GM20431 (cell line): ENCODE measurements at regions not wholly inside any gene's neighbourhood (a gene's known extent, or its start where the extent isn't known, plus 50 kb on each side); places are given as distances from the start of the nearest gene placed in this dataset.

Experiments used
- in situ Hi-C: fragments of 300-500 bp; cut with MseI, MboI; formaldehyde crosslinking; loops from one replicate; pipeline ENCODE4 v1.15.0; 2020; ENCODE audit warnings: low sequenced_read_pairs; ENCODE audit not compliant: unreplicated experiment

GRCh38 chr4:23224684-23225420 lies 532.1 kb downstream of the GBA3 start:
- in situ Hi-C loops, result no loop called here

- in situ Hi-C loops, result no loop called here
These were observed 528.2 kb downstream of the GBA3 start for GRCh38 chr4:23220911-23221310.

GRCh38 chr4:23219779-23220408 lies 527.2 kb downstream of the GBA3 start:
- in situ Hi-C loops, result no loop called here

- in situ Hi-C loops, result no loop called here
These were observed 520.5 kb downstream of the GBA3 start for GRCh38 chr4:23213198-23213597.

- in situ Hi-C loops, result no loop called here
These were observed 519.8 kb downstream of the GBA3 start for GRCh38 chr4:23212558-23212957.

GRCh38 chr4:23207059-23207458 lies 514.3 kb downstream of the GBA3 start:
- in situ Hi-C loops, result no loop called here

GRCh38 chr4:23202712-23203247 lies 510.0 kb downstream of the GBA3 start:
- in situ Hi-C loops, result no loop called here

GRCh38 chr4:23194751-23195150 lies 502.0 kb downstream of the GBA3 start:
- in situ Hi-C loops, result no loop called here

GRCh38 chr4:23174179-23174578 lies 481.4 kb downstream of the GBA3 start:
- in situ Hi-C loops, result no loop called here

- in situ Hi-C loops, result no loop called here
These were observed 479.2 kb downstream of the GBA3 start for GRCh38 chr4:23171976-23172375.

- in situ Hi-C loops, result no loop called here
These were observed 477.0 kb downstream of the GBA3 start for GRCh38 chr4:23169608-23170311.

GRCh38 chr4:23166919-23167318 lies 474.2 kb downstream of the GBA3 start:
- in situ Hi-C loops, result no loop called here

GRCh38 chr4:23166407-23166806 lies 473.7 kb downstream of the GBA3 start:
- in situ Hi-C loops, result no loop called here

GRCh38 chr4:23165669-23166068 lies 472.9 kb downstream of the GBA3 start:
- in situ Hi-C loops, result no loop called here

GRCh38 chr4:23163647-23164436 lies 471.1 kb downstream of the GBA3 start:
- in situ Hi-C loops, result no loop called here

GRCh38 chr4:23162275-23162674 lies 469.5 kb downstream of the GBA3 start:
- in situ Hi-C loops, result no loop called here

- in situ Hi-C loops, result no loop called here
These were observed 469.1 kb downstream of the GBA3 start for GRCh38 chr4:23161787-23162186.

GRCh38 chr4:23153076-23153475 lies 460.3 kb downstream of the GBA3 start:
- in situ Hi-C loops, result no loop called here

- in situ Hi-C loops, result no loop called here
These were observed 457.1 kb downstream of the GBA3 start for GRCh38 chr4:23149815-23150214.

GRCh38 chr4:23144707-23145106 lies 452.0 kb downstream of the GBA3 start:
- in situ Hi-C loops, result no loop called here
